ENCODE measurements at regions not wholly inside any gene's neighbourhood (a gene's known extent, or its start where the extent isn't known, plus 50 kb on each side); places are given as distances from the start of the nearest gene placed in this dataset.

GRCh38 chr4:38491854-38492478, 172.0 kb upstream of the KLF3 start:
- TF ChIP-seq EP300 (IDR thresholded peaks at IDR 0.05; ENCODE audit: low read depth) (no peak), CTCF (IDR thresholded peaks at IDR 0.05) (no peak)
